Stomach (tissue), 4 donors: ENCODE measurements at regions not wholly inside any gene's neighbourhood (a gene's known extent, or its start where the extent isn't known, plus 50 kb on each side); places are given as distances from the start of the nearest gene placed in this dataset.

ENCODE experiments used
- CTCF ChIP-seq, 7 experiments: fragments of 450-650 bp in 4 of 7; fragments of 200-600 bp in 3 of 7; sonication (generic) in 3 of 7; IDR thresholded peaks; one replicate each; pipeline ENCODE4 v1.5.1; 2016 to 2019; ENCODE audit warnings: antibody characterized with exemption in 7 of 7, control low read depth in 2 of 7, mild to moderate bottlenecking in 1 of 7
- POLR2A ChIP-seq, 4 donors: fragments of 450-650 bp; IDR thresholded peaks; one replicate each; pipeline ENCODE4 v1.6.1; 2016; ENCODE audit warnings: antibody characterized with exemption in 4 of 4, control low read depth in 2 of 4, mild to moderate bottlenecking in 1 of 4, moderate library complexity in 1 of 4
- POLR2AphosphoS5 ChIP-seq, 3 donors: sonication (generic); formaldehyde crosslinking; IDR thresholded peaks; one replicate each; pipeline ENCODE4 v1.6.1; 2016; ENCODE audit warnings: antibody characterized with exemption in 3 of 3

GRCh38 chr4:189302719-189303118 is 638.0 kb upstream of the FRG1 start:
- no peak for TF ChIP-seq CTCF (IDR thresholded peaks at IDR 0.05)
- no peak for TF ChIP-seq POLR2A (IDR thresholded peaks at IDR 0.05)
- TF ChIP-seq POLR2AphosphoS5 (IDR thresholded peaks at IDR 0.05) = no peak
